GM23338 (cell line): ENCODE measurements at regions not wholly inside any gene's neighbourhood (a gene's known extent, or its start where the extent isn't known, plus 50 kb on each side); places are given as distances from the start of the nearest gene placed in this dataset.

Source experiments
- ATAC-seq: fragments of 200-7000 bp; cut with Tn5 transposase; 3 replicates; pipeline ENCODE4 v1.9.1; 2020
- DNase-seq: peaks from one replicate; pipeline ENCODE4 v3.0.0-alpha.2; 2015; ENCODE audit warnings: low spot score
- H2AFZ ChIP-seq: fragments of 200-600 bp; sonication (generic); 2 replicates; pipeline ENCODE4 v1.8.0; 2016; ENCODE audit warnings: antibody characterized with exemption, mild to moderate bottlenecking, moderate library complexity
- H3F3A ChIP-seq: fragments of 200-600 bp; sonication (generic); replicated peaks from 2 replicates; pipeline ENCODE4 v1.8.0; 2017; ENCODE audit warnings: antibody characterized with exemption, mixed run types, low read depth
- H3K27ac ChIP-seq: fragments of 200-600 bp; sonication (generic); 2 replicates; pipeline ENCODE4 v1.6.1; 2016; ENCODE audit warnings: low read depth
- H3K27me3 ChIP-seq: fragments of 200-600 bp; sonication (generic); 2 replicates; pipeline ENCODE4 v1.8.0; 2016; ENCODE audit warnings: mild to moderate bottlenecking, mixed run types, moderate library complexity; ENCODE audit not compliant: insufficient read depth
- H3K36me3 ChIP-seq: fragments of 200-600 bp; sonication (generic); 2 replicates; pipeline ENCODE4 v1.8.0; 2016; ENCODE audit warnings: mild to moderate bottlenecking; ENCODE audit not compliant: insufficient read depth
- H3K4me1 ChIP-seq: fragments of 200-600 bp; sonication (generic); 2 replicates; pipeline ENCODE4 v1.8.0; 2016; ENCODE audit warnings: mild to moderate bottlenecking, moderate library complexity; ENCODE audit not compliant: insufficient read depth
- H3K4me2 ChIP-seq: fragments of 200-600 bp; sonication (generic); 2 replicates; pipeline ENCODE4 v1.7.1; 2017; ENCODE audit warnings: mixed run types
- H3K4me3 ChIP-seq: fragments of 200-600 bp; sonication (generic); 2 replicates; pipeline ENCODE4 v1.6.1; 2016; ENCODE audit warnings: mixed run types
- H3K79me2 ChIP-seq: fragments of 200-600 bp; sonication (generic); replicated peaks from 2 replicates; pipeline ENCODE4 v1.8.0; 2017; ENCODE audit warnings: mild to moderate bottlenecking; ENCODE audit not compliant: insufficient read depth
- H3K9me2 ChIP-seq: fragments of 200-600 bp; sonication (generic); 2 replicates; pipeline ENCODE4 v1.8.0; 2017; ENCODE audit not compliant: insufficient read depth
- H4K20me1 ChIP-seq: fragments of 200-600 bp; sonication (generic); replicated peaks from 2 replicates; pipeline ENCODE4 v1.8.0; 2017; ENCODE audit warnings: mild to moderate bottlenecking; ENCODE audit not compliant: insufficient read depth
- H3K27ac Mint-ChIP-seq: 2 replicates; pipeline ENCODE4 v1.8.0; 2020; ENCODE audit warnings: inconsistent platforms, mild to moderate bottlenecking, moderate library complexity, mixed read lengths
- H3K27me3 Mint-ChIP-seq: 3 replicates; pipeline ENCODE4 v1.8.0; 2022; ENCODE audit warnings: low read depth, mild to moderate bottlenecking, moderate library complexity, mixed read lengths, inconsistent platforms; ENCODE audit not compliant: insufficient read depth, poor library complexity
- H3K36me3 Mint-ChIP-seq: 3 replicates; pipeline ENCODE4 v1.8.0; 2021; ENCODE audit warnings: low read depth, mild to moderate bottlenecking, inconsistent platforms, moderate library complexity, mixed read lengths
- H3K4me1 Mint-ChIP-seq: 3 replicates; pipeline ENCODE4 v1.8.0; 2020; ENCODE audit warnings: mild to moderate bottlenecking, inconsistent platforms, mixed read lengths
- H3K4me3 Mint-ChIP-seq: 3 replicates; pipeline ENCODE4 v1.8.0; 2021; ENCODE audit warnings: moderate library complexity, mild to moderate bottlenecking, inconsistent platforms, mixed read lengths
- H3K9me3 Mint-ChIP-seq: 3 replicates; pipeline ENCODE4 v1.8.0; 2020; ENCODE audit warnings: moderate library complexity, mild to moderate bottlenecking, inconsistent platforms, mixed read lengths
- CREB1 ChIP-seq: fragments of 250-450 bp; sonication (Bioruptor Pico); IDR thresholded peaks from 2 replicates; pipeline ENCODE4 v1.5.0; 2020; ENCODE audit warnings: low read depth, mild to moderate bottlenecking, moderate library complexity
- ETS1 ChIP-seq: IDR thresholded peaks from 2 replicates; pipeline ENCODE4 v1.6.1; 2016; ENCODE audit warnings: antibody characterized with exemption
- EZH2 ChIP-seq: fragments of 200-600 bp; sonication (generic); IDR thresholded peaks from one replicate; pipeline ENCODE4 v1.8.0; 2017; ENCODE audit warnings: antibody characterized with exemption, mild to moderate bottlenecking, low read depth; ENCODE audit not compliant: unreplicated experiment
- EZH2phosphoT487 ChIP-seq: fragments of 200-600 bp; sonication (generic); IDR thresholded peaks from one replicate; pipeline ENCODE4 v1.8.1; 2018; ENCODE audit warnings: antibody characterized with exemption; ENCODE audit not compliant: unreplicated experiment
- NANOG ChIP-seq: IDR thresholded peaks from 2 replicates; pipeline ENCODE4 v1.6.1; 2016; ENCODE audit warnings: antibody characterized with exemption, borderline replicate concordance
- POLR2AphosphoS5 ChIP-seq: IDR thresholded peaks from 2 replicates; pipeline ENCODE4 v1.6.1; 2016; ENCODE audit warnings: antibody characterized with exemption, low read depth
- STAT1 ChIP-seq: IDR thresholded peaks from one replicate; pipeline ENCODE4 v1.6.1; 2016; ENCODE audit warnings: antibody characterized with exemption; ENCODE audit not compliant: unreplicated experiment
- ZNF114 ChIP-seq: fragments of 250-450 bp; sonication (Bioruptor Pico); IDR thresholded peaks from 2 replicates; pipeline ENCODE4 v1.5.0; 2020; ENCODE audit warnings: mild to moderate bottlenecking, moderate library complexity
- TF ChIP-seq, protein P1 (sequence below): IDR thresholded peaks from one replicate; pipeline ENCODE4 v1.6.1; 2018; ENCODE audit warnings: antibody characterized with exemption; ENCODE audit not compliant: unreplicated experiment

GRCh38 chr9:93818237-93818636 lies 136.9 kb downstream of the BARX1 start:
- Mint-ChIP-seq H3K9me3 (peaks cover 9% of the 10 kb centered on the region; the same call in 2 of the 3 replicates), H3K4me3 (no peak overlapping the region), H3K36me3 (no peaks in the 10 kb centered on the region), H3K4me1 (peaks cover 25% of the 10 kb centered on the region), H3K27ac (no peak overlapping the region), H3K27me3 (peaks cover 6% of the 10 kb centered on the region)
- Histone ChIP-seq H3K4me2 (no peak overlapping the region), H3K27ac (no peak overlapping the region), H3K9me2 (no peaks in the 10 kb centered on the region), H2AFZ (no peak overlapping the region), H3K79me2 (no peaks in the 10 kb centered on the region), H4K20me1 (no peaks in the 10 kb centered on the region), H3K4me1 (no peaks in the 10 kb centered on the region), H3K4me3 (no peak overlapping the region), H3K36me3 (no peaks in the 10 kb centered on the region), H3F3A (no peaks in the 10 kb centered on the region), H3K27me3 (no peaks in the 10 kb centered on the region)
- ATAC-seq (no peak), DNase-seq (no peak)
- TF ChIP-seq EZH2 = no peak
- TF ChIP-seq NANOG = no peak
- TF ChIP-seq EZH2phosphoT487 = no peak
- TF ChIP-seq ZNF114 (CRISPR knock-in tag) = no peak
- TF ChIP-seq, protein P1, sequence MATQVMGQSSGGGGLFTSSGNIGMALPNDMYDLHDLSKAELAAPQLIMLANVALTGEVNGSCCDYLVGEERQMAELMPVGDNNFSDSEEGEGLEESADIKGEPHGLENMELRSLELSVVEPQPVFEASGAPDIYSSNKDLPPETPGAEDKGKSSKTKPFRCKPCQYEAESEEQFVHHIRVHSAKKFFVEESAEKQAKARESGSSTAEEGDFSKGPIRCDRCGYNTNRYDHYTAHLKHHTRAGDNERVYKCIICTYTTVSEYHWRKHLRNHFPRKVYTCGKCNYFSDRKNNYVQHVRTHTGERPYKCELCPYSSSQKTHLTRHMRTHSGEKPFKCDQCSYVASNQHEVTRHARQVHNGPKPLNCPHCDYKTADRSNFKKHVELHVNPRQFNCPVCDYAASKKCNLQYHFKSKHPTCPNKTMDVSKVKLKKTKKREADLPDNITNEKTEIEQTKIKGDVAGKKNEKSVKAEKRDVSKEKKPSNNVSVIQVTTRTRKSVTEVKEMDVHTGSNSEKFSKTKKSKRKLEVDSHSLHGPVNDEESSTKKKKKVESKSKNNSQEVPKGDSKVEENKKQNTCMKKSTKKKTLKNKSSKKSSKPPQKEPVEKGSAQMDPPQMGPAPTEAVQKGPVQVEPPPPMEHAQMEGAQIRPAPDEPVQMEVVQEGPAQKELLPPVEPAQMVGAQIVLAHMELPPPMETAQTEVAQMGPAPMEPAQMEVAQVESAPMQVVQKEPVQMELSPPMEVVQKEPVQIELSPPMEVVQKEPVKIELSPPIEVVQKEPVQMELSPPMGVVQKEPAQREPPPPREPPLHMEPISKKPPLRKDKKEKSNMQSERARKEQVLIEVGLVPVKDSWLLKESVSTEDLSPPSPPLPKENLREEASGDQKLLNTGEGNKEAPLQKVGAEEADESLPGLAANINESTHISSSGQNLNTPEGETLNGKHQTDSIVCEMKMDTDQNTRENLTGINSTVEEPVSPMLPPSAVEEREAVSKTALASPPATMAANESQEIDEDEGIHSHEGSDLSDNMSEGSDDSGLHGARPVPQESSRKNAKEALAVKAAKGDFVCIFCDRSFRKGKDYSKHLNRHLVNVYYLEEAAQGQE = no peak

DNA sequence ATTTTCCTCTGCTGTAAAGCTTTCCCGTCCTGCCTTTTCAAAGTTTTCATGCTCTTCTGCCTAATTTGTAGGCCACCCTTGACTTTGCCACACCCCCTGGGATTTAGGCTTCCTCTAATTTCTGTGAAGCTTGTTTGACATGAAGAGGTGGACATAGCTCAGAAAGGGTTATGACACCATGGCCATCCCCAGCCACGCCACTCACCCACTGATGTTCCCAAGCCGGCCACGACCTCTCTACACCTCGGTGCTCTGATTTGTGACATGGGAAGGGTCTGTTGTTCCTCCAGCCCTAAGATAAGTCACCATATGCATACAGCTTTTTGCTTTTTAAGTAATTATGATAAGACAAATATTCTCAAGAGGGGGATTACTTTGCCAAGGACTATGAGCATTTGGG lies 139.5 kb downstream of the BARX1 start:
- no peak for ATAC-seq
- Histone ChIP-seq H3K79me2 (no peaks in the 10 kb centered on the region), H3K9me2 (no peaks in the 10 kb centered on the region), H3K4me3 (no peak overlapping the region), H3F3A (no peaks in the 10 kb centered on the region), H3K4me2 (no peak overlapping the region), H4K20me1 (no peaks in the 10 kb centered on the region), H3K36me3 (no peaks in the 10 kb centered on the region), H3K4me1 (no peaks in the 10 kb centered on the region; the same call in 1 of the 2 replicates), H2AFZ (no peak overlapping the region), H3K27me3 (no peaks in the 10 kb centered on the region), H3K27ac (no peak overlapping the region)
- no peaks in the 10 kb centered on the region for H3K36me3 Mint-ChIP-seq
- H3K4me1 Mint-ChIP-seq = peaks cover 26% of the 10 kb centered on the region
- DNase-seq = no peak
- no peak overlapping the region for H3K27ac Mint-ChIP-seq
- H3K9me3 Mint-ChIP-seq = no peaks in the 10 kb centered on the region
- peaks cover 9% of the 10 kb centered on the region for H3K27me3 Mint-ChIP-seq
- no peak overlapping the region for H3K4me3 Mint-ChIP-seq
- TF ChIP-seq STAT1 (no peak), EZH2phosphoT487 (no peak), ETS1 (no peak), POLR2AphosphoS5 (no peak), ZNF114 (CRISPR knock-in tag) (no peak), CREB1 (CRISPR knock-in tag) (no peak), EZH2 (no peak)
- TF ChIP-seq, protein P1 = no peak
